Testis (tissue), 2 donors: ENCODE measurements at regions not wholly inside any gene's neighbourhood (a gene's known extent, or its start where the extent isn't known, plus 50 kb on each side); places are given as distances from the start of the nearest gene placed in this dataset.

Experiments used
- POLR2A ChIP-seq: fragments of 450-650 bp; IDR thresholded peaks from one replicate; pipeline ENCODE4 v1.6.1; 2017; ENCODE audit warnings: antibody characterized with exemption, mild to moderate bottlenecking, moderate library complexity
- TF ChIP-seq, protein P1 (sequence below), 3 experiments: fragments of 450-650 bp in 2 of 3; fragments of 200-600 bp in 1 of 3; sonication (generic) in 1 of 3; IDR thresholded peaks; one replicate each; pipeline ENCODE4 v1.5.1; 2016 to 2019; ENCODE audit warnings: antibody characterized with exemption in 3 of 3, mild to moderate bottlenecking in 2 of 3, moderate library complexity in 1 of 3

DNA sequence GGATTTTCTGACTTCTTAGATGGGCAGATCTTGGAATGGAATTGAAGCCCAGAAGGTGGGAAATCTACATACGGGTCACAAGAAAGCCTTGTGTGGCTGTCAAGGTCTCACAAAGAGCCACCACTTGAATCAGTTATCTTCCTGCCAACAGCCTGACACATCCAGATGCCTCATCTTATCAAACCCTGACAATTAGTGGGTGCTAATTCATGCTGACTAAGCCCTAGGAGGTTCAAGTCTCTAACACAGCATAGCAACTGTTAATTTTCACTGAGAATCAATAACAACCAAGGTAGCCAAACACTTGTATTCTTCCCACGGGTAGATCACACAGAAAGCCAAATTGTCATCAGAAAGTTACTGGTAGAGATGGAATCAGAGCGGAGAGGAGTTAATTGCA is 222.2 kb downstream of the TMEM167A start:
- TF ChIP-seq, protein P1, sequence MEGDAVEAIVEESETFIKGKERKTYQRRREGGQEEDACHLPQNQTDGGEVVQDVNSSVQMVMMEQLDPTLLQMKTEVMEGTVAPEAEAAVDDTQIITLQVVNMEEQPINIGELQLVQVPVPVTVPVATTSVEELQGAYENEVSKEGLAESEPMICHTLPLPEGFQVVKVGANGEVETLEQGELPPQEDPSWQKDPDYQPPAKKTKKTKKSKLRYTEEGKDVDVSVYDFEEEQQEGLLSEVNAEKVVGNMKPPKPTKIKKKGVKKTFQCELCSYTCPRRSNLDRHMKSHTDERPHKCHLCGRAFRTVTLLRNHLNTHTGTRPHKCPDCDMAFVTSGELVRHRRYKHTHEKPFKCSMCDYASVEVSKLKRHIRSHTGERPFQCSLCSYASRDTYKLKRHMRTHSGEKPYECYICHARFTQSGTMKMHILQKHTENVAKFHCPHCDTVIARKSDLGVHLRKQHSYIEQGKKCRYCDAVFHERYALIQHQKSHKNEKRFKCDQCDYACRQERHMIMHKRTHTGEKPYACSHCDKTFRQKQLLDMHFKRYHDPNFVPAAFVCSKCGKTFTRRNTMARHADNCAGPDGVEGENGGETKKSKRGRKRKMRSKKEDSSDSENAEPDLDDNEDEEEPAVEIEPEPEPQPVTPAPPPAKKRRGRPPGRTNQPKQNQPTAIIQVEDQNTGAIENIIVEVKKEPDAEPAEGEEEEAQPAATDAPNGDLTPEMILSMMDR (IDR thresholded peaks at IDR 0.05), result no peak
- no peak for TF ChIP-seq POLR2A
